K562 (cell line): ENCODE measurements at regions not wholly inside any gene's neighbourhood (a gene's known extent, or its start where the extent isn't known, plus 50 kb on each side); places are given as distances from the start of the nearest gene placed in this dataset.

Experiments
- ATAC-seq: fragments of 200-7000 bp; cut with Tn5 transposase; 3 replicates; pipeline ENCODE4 v1.9.1; 2020; ENCODE audit warnings: moderate library complexity
- BruUV-seq: library from RNA; stranded (reverse); fragments of 400-500 nt; replicated peaks from 2 replicates; lab custom pipeline; 2021; lab: Mats Ljungman, UMichigan
- CTCF ChIA-PET: fragments of 300-600 bp; formaldehyde crosslinking; extraction: SDS; loops from one replicate; lab custom pipeline; 2021; ENCODE audit warnings: low intra/inter-chr PET ratio; lab: Yijun Ruan, JAX
- POLR2A ChIA-PET: fragments of 300-600, 350-650 bp; sonication (Branson Sonifier 250); formaldehyde crosslinking; extraction: SDS; loops from one replicate; lab custom pipeline; 2021; ENCODE audit warnings: antibody characterized with exemption, inconsistent platforms; lab: Yijun Ruan, JAX
- DNase-seq, 4 experiments: peaks; one replicate each; pipeline versions ENCODE4 v3.0.0 to v3.0.0-alpha.2; 2011 to 2018; ENCODE audit warnings: low spot score in 3 of 4, mixed read lengths in 3 of 4; ENCODE audit errors: extremely low read depth in 1 of 4
- FAIRE-seq: peaks from 2 replicates; lab custom pipeline; 2011; peaks lifted over from hg19 to GRCh38; lab: Jason Lieb, UNC
- H2AFZ ChIP-seq: 2 replicates; pipeline ENCODE4 v1.6.0; 2011; ENCODE audit warnings: low read depth, low read length, control low read depth, inconsistent platforms
- H3K27ac ChIP-seq: fragments of 200-600 bp; 3 replicates; pipeline ENCODE4 v1.8.0; 2011; ENCODE audit warnings: low read depth, mild to moderate bottlenecking, control low read depth, inconsistent platforms, low read length, moderate library complexity, mixed read lengths; ENCODE audit errors: extremely low read depth
- H3K27me3 ChIP-seq, 2 experiments: fragments of 300-600 bp in 1 of 2; 2 replicates in 1 of 2; 3 replicates in 1 of 2; pipeline versions ENCODE4 v1.6.0 to v1.8.0; 2011; ENCODE audit warnings: inconsistent platforms in 2 of 2, low read length in 2 of 2, mild to moderate bottlenecking in 1 of 2, mixed read lengths in 1 of 2, moderate library complexity in 1 of 2; ENCODE audit not compliant: control insufficient read depth in 2 of 2, insufficient read depth in 2 of 2
- H3K36me3 ChIP-seq: fragments of 300-600 bp; 3 replicates; pipeline ENCODE4 v1.8.0; 2011; ENCODE audit warnings: mild to moderate bottlenecking, low read length, inconsistent platforms; ENCODE audit not compliant: control insufficient read depth, insufficient read depth
- H3K4me1 ChIP-seq, 2 experiments: fragments of 200-600 bp in 1 of 2; replicated peaks in 1 of 2; 2 replicates in 1 of 2; 3 replicates in 1 of 2; pipeline versions ENCODE4 v1.5.1 to v1.8.0; 2011; ENCODE audit warnings: inconsistent platforms in 2 of 2, low read length in 2 of 2, mild to moderate bottlenecking in 1 of 2, mixed read lengths in 1 of 2, moderate library complexity in 1 of 2; ENCODE audit not compliant: control insufficient read depth in 2 of 2, insufficient read depth in 2 of 2
- H3K4me2 ChIP-seq: 2 replicates; pipeline ENCODE4 v1.6.1; 2011; ENCODE audit warnings: low read length, control low read depth, inconsistent platforms, mixed read lengths; ENCODE audit not compliant: insufficient read depth
- H3K4me3 ChIP-seq: fragments of 200-600 bp; sonication (generic), shearing (Covaris generic); 2 replicates; pipeline ENCODE4 v1.5.1; 2016; ENCODE audit warnings: control low read depth, inconsistent platforms
- H3K79me2 ChIP-seq: fragments of 200-600 bp; 3 replicates; pipeline ENCODE4 v1.8.0; 2011; ENCODE audit warnings: low read length, inconsistent platforms; ENCODE audit not compliant: control insufficient read depth, insufficient read depth
- H3K9ac ChIP-seq, 2 experiments: 2 replicates each; pipeline versions ENCODE4 v1.6.0 to v1.6.1; 2011; ENCODE audit warnings: low read depth in 2 of 2, low read length in 2 of 2, control low read depth in 1 of 2, inconsistent platforms in 1 of 2, mild to moderate bottlenecking in 1 of 2, mixed read lengths in 1 of 2; ENCODE audit not compliant: insufficient read depth in 1 of 2
- H3K9me1 ChIP-seq: one replicate; pipeline ENCODE4 v1.6.0; 2011; ENCODE audit warnings: inconsistent platforms, mild to moderate bottlenecking, low read length, moderate library complexity; ENCODE audit not compliant: control insufficient read depth, insufficient read depth
- H3K9me3 ChIP-seq: replicated peaks from 2 replicates; pipeline ENCODE4 v1.5.1; 2011; ENCODE audit warnings: low read depth, low read length, inconsistent platforms; ENCODE audit not compliant: control insufficient read depth, insufficient read depth
- H4K20me1 ChIP-seq: replicated peaks from 2 replicates; pipeline ENCODE4 v1.6.1; 2011; ENCODE audit warnings: low read length, inconsistent platforms, mixed read lengths; ENCODE audit not compliant: control insufficient read depth, insufficient read depth
- EP300 ChIP-seq: IDR thresholded peaks from 2 replicates; pipeline ENCODE4 v1.6.1; 2012; ENCODE audit warnings: low read length, improper control_type of control experiment
- GABPB2 ChIP-seq: fragments of 250-450 bp; sonication (Bioruptor Pico); conservative IDR thresholded peaks from 2 replicates; pipeline ENCODE4 v1.5.1; 2021; ENCODE audit warnings: mild to moderate bottlenecking
- LEF1 ChIP-seq: fragments of 450-650 bp; IDR thresholded peaks from 2 replicates; pipeline ENCODE4 v1.6.1; 2016; ENCODE audit warnings: mild to moderate bottlenecking
- MXI1 ChIP-seq: IDR thresholded peaks from 2 replicates; pipeline ENCODE4 v1.6.1; 2011; ENCODE audit warnings: low read depth, mild to moderate bottlenecking, improper control_type of control experiment, low read length
- SRSF7 ChIP-seq: fragments of 200-400 bp; formaldehyde crosslinking; optimal IDR thresholded peaks from 2 replicates; pipeline ENCODE3; 2017; ENCODE audit warnings: mild to moderate bottlenecking, low read depth, low read length
- TGIF2 ChIP-seq: sonication (generic); formaldehyde crosslinking; IDR thresholded peaks from 2 replicates; pipeline ENCODE4 v1.8.1; 2022; ENCODE audit warnings: mild to moderate bottlenecking, missing genetic modification reagents, moderate library complexity
- TSC22D4 ChIP-seq: fragments of 450-650 bp; IDR thresholded peaks from 2 replicates; pipeline ENCODE4 v1.6.1; 2016; ENCODE audit warnings: missing genetic modification characterization, missing biosample characterization, control low read depth
- VEZF1 ChIP-seq: fragments of 200-800 bp; sonication (Bioruptor generic); IDR thresholded peaks from 2 replicates; pipeline ENCODE4 v1.6.1; 2017; ENCODE audit warnings: missing genetic modification characterization, missing compliant biosample characterization
- ZNF668 ChIP-seq: fragments of 250-450 bp; sonication (Bioruptor Pico); IDR thresholded peaks from 2 replicates; pipeline ENCODE4 v1.8.0; 2022; ENCODE audit warnings: mild to moderate bottlenecking, inconsistent platforms
- WGBS: fragments of 100-300 bp; shearing (Covaris generic); methylation state at CpG from one replicate; pipeline ENCODE4 v1.1.6; 2016; ENCODE audit warnings: low coverage, mixed read lengths; ENCODE audit not compliant: insufficient coverage; ENCODE audit errors: missing lambda C conversion rate; 5-methylcytosine and 5-hydroxymethylcytosine counted together
- in situ Hi-C: fragments of 300-500 bp; cut with MboI; formaldehyde crosslinking; loops from 4 replicates; pipeline ENCODE4 v1.15.0; 2018; ENCODE audit warnings: inconsistent platforms, mixed read lengths
- intact Hi-C: fragments of 100-400 bp; cut with micrococcal nuclease; formaldehyde crosslinking; loops from 2 replicates; pipeline ENCODE4 v1.14.2; 2022
- TF ChIP-seq, protein P1 (sequence below): fragments of 250-450 bp; sonication (Bioruptor Pico); IDR thresholded peaks from 2 replicates; pipeline ENCODE4 v1.5.0; 2020; ENCODE audit warnings: mild to moderate bottlenecking, borderline replicate concordance
- TF ChIP-seq, protein P2 (sequence below), 2 experiments: fragments of 150-350 bp in 1 of 2; IDR thresholded peaks; 2 replicates each; pipeline ENCODE4 v1.6.1; 2012 to 2016; ENCODE audit warnings: low read depth in 2 of 2, low read length in 2 of 2, mild to moderate bottlenecking in 1 of 2, moderate library complexity in 1 of 2
- TF ChIP-seq, protein P3 (sequence below): fragments of 450-650 bp; IDR thresholded peaks from 2 replicates; pipeline ENCODE4 v1.6.1; 2018; ENCODE audit not compliant: partially characterized antibody

DNA sequence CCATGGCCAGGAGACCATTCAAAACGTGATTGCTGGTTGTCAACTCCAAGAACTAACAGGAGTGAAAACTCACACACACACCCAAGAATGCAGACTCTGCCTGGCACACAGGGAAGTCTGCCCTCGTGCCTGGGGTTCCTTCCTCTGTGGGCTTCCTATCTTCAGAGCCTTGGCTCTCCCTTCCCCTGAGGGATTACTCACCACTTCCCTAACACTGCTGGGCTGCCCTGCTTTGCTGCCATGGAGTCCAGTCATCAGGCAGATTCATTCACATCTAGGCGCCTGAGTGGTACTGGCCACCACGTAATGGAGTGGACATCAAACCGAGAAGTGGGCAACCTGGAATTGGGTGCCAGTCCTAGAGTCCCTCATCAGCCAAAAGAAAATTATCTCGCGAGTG is 76.4 kb upstream of the PRSS3 start:
- ATAC-seq (no peak), DNase-seq (no peak), FAIRE-seq (no peak)
- intact Hi-C loops (no loop called here), in situ Hi-C loops (no loop called here)
- H3K79me2 ChIP-seq, result no peaks in the 10 kb centered on the region
- no peak overlapping the region for H2AFZ ChIP-seq
- H3K4me3 ChIP-seq, result no peak overlapping the region
- H3K4me1 ChIP-seq, result peaks cover 0 to 13% of the 10 kb centered on the region in 2 experiments; a peak in 2 of 5 replicates
- no peak overlapping the region for H3K9ac ChIP-seq
- no peaks in the 10 kb centered on the region for H4K20me1 ChIP-seq
- H3K27me3 ChIP-seq, result no peaks in the 10 kb centered on the region
- H3K4me2 ChIP-seq, result no peak overlapping the region
- WGBS, result 6% methylated on average over 6 of the region's 7 CpGs
- no peaks in the 10 kb centered on the region for H3K9me1 ChIP-seq
- no peak overlapping the region for H3K27ac ChIP-seq
- TF ChIP-seq GABPB2 (no peak), TGIF2 (CRISPR knock-in tag) (no peak), TSC22D4 (tag) (no peak), MXI1 (no peak), VEZF1 (CRISPR knock-in tag) (no peak), ZNF668 (CRISPR knock-in tag) (no peak), EP300 (no peak), LEF1 (no peak), SRSF7 (no peak)
- TF ChIP-seq, protein P1, sequence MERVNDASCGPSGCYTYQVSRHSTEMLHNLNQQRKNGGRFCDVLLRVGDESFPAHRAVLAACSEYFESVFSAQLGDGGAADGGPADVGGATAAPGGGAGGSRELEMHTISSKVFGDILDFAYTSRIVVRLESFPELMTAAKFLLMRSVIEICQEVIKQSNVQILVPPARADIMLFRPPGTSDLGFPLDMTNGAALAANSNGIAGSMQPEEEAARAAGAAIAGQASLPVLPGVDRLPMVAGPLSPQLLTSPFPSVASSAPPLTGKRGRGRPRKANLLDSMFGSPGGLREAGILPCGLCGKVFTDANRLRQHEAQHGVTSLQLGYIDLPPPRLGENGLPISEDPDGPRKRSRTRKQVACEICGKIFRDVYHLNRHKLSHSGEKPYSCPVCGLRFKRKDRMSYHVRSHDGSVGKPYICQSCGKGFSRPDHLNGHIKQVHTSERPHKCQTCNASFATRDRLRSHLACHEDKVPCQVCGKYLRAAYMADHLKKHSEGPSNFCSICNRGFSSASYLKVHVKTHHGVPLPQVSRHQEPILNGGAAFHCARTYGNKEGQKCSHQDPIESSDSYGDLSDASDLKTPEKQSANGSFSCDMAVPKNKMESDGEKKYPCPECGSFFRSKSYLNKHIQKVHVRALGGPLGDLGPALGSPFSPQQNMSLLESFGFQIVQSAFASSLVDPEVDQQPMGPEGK (CRISPR knock-in tag), result no peak
- TF ChIP-seq, protein P2, sequence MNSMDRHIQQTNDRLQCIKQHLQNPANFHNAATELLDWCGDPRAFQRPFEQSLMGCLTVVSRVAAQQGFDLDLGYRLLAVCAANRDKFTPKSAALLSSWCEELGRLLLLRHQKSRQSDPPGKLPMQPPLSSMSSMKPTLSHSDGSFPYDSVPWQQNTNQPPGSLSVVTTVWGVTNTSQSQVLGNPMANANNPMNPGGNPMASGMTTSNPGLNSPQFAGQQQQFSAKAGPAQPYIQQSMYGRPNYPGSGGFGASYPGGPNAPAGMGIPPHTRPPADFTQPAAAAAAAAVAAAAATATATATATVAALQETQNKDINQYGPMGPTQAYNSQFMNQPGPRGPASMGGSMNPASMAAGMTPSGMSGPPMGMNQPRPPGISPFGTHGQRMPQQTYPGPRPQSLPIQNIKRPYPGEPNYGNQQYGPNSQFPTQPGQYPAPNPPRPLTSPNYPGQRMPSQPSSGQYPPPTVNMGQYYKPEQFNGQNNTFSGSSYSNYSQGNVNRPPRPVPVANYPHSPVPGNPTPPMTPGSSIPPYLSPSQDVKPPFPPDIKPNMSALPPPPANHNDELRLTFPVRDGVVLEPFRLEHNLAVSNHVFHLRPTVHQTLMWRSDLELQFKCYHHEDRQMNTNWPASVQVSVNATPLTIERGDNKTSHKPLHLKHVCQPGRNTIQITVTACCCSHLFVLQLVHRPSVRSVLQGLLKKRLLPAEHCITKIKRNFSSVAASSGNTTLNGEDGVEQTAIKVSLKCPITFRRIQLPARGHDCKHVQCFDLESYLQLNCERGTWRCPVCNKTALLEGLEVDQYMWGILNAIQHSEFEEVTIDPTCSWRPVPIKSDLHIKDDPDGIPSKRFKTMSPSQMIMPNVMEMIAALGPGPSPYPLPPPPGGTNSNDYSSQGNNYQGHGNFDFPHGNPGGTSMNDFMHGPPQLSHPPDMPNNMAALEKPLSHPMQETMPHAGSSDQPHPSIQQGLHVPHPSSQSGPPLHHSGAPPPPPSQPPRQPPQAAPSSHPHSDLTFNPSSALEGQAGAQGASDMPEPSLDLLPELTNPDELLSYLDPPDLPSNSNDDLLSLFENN (IDR thresholded peaks at IDR 0.05; ENCODE audit: low read depth in 2 of 2, low read length in 2 of 2), result no peak
- TF ChIP-seq, protein P3, sequence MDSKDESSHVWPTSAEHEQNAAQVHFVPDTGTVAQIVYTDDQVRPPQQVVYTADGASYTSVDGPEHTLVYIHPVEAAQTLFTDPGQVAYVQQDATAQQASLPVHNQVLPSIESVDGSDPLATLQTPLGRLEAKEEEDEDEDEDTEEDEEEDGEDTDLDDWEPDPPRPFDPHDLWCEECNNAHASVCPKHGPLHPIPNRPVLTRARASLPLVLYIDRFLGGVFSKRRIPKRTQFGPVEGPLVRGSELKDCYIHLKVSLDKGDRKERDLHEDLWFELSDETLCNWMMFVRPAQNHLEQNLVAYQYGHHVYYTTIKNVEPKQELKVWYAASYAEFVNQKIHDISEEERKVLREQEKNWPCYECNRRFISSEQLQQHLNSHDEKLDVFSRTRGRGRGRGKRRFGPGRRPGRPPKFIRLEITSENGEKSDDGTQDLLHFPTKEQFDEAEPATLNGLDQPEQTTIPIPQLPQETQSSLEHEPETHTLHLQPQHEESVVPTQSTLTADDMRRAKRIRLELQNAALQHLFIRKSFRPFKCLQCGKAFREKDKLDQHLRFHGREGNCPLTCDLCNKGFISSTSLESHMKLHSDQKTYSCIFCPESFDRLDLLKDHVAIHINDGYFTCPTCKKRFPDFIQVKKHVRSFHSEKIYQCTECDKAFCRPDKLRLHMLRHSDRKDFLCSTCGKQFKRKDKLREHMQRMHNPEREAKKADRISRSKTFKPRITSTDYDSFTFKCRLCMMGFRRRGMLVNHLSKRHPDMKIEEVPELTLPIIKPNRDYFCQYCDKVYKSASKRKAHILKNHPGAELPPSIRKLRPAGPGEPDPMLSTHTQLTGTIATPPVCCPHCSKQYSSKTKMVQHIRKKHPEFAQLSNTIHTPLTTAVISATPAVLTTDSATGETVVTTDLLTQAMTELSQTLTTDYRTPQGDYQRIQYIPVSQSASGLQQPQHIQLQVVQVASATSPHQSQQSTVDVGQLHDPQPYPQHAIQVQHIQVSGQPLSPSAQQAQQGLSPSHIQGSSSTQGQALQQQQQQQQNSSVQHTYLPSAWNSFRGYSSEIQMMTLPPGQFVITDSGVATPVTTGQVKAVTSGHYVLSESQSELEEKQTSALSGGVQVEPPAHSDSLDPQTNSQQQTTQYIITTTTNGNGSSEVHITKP, result no peak
- POLR2A ChIA-PET, result interaction anchor here (1.0 kb wide), 1 partner anchor 95 kb away, joined by 3 read pairs; no protein-coding TSS in a partner anchor
- CTCF ChIA-PET, result interaction anchor here (5.0 kb wide), 1 partner anchor 94 kb away, joined by 80 read pairs; no protein-coding TSS in a partner anchor
- no peaks in the 10 kb centered on the region for H3K36me3 ChIP-seq
- no TSS peak for BruUV-seq
- no peaks in the 10 kb centered on the region for H3K9me3 ChIP-seq
